ENCODE measurements at regions not wholly inside any gene's neighbourhood (a gene's known extent, or its start where the extent isn't known, plus 50 kb on each side); places are given as distances from the start of the nearest gene placed in this dataset.
"Not testable (repeated sequence)": the region's sequence is repeated elsewhere in the genome, so short reads cannot be mapped to it uniquely, and the experiment has no call there.

DNA sequence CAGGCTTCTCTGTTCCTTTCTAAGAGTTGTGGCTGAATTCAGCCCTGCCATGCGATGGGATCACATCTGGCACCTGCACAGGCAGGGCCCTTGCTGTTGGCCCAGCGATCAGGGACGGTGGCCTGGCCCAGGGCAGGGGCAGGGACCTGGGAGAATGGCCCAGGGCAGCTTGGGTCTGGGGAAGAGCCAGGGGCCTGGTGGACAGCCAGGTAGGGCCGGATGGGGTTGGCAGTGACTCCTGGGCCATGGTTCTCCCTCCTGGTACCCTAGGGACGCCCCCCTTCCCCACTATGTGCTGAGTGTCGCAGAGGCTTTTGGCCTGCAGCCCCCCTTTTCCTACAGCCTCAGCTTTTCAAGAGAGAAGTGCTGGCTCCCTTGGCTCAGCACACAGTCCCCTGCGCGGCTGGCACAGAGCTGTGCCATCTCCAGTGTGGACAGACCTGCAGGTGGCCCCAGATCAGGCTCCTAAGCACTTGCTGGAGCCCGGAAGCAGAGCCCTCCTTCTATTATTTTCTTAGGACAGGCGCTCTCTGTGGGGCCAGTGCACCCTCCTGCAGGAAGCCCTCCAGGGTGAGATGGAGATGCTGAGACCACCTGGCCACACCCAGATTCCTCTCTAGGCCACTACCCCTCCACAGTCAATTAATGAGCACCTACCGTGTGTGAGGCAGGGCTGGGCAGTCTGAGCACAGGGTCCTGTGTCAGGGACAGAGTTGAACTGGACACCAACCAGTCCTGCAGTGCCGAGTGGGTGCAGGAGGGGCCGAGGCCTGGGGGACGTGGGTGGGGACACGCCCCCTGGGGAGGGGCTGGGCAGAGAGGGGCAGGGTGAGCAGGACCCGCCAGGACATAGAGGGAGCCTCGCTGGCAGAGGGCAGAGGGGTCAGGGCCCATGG, 267.6 kb downstream of the ADGRD1 start:
- DNase-seq (ENCODE audit: insufficient read length, low spot score), result no peak
- no peak for FAIRE-seq
- no peak for TF ChIP-seq POLR2A (IDR thresholded peaks at IDR 0.05; ENCODE audit: low read depth, low read length)

DNA sequence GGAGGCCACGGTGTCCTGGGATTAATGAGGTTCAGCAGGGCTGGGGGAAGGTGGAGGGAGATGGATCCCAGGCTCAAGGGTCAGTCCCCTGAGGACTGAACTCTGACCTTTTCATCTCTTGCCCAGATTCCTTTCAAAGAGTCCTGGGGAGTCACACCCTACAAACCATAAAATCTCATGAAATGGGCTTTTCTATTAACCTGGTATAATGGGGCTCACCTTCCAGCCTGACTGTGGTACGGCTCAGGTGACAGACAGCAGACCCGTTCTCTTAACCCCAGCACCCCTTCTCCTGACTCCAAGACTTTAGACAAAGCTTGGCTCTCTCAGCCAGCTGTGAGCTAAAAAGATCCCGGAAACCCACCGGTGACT, 268.2 kb downstream of the ADGRD1 start:
- TF ChIP-seq POLR2A (IDR thresholded peaks at IDR 0.05; ENCODE audit: low read depth, low read length), result no peak
- FAIRE-seq (no peak), DNase-seq (ENCODE audit: insufficient read length, low spot score) (no peak)

DNA sequence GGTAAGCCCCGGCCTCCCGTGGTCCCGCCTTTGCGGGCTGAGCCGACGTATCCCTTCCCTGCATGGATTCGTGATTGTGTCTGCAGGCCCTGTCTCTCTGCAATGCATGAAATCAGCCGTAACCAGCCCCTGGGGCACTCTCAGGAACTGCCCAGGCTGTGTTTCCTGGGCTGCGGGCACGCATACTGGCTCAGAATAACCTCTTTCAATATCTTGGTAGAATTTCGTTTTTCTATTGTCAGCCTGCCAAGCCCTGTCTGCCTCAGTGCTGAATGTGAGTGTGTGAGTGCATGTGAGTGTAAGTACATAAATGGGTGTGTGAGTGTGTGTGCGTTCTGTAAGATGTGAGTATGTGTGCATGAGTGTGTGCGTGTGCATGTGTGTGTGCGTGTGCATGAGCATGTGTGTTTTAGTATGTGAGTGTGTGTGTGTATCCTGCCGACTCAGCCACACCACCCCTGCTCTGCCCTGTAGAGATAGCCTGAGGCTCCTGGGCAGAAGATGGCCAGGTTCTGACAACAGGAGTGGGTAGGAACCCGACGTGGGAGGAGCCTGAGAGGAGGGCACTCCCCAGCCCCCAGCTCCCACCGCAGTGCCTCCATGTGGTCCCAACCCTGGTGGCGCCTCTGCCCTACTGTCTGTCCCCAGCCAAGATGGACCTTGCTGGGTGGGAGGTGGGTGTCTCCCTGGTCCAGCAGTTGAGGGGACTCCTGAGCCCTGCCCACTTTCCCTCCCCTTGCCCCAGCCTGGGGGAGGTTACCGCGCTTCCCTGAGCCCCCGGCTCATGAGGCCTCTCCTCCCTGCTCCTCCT, 268.8 kb downstream of the ADGRD1 start:
- DNase-seq (ENCODE audit: insufficient read length, low spot score) (no peak), FAIRE-seq (no peak)
- no peak for TF ChIP-seq POLR2A (IDR thresholded peaks at IDR 0.05; ENCODE audit: low read depth, low read length)

GRCh38 chr12:131223171-131223761, 269.6 kb downstream of the ADGRD1 start:
- no peak for TF ChIP-seq POLR2A (IDR thresholded peaks at IDR 0.05; ENCODE audit: low read depth, low read length)
- DNase-seq (ENCODE audit: insufficient read length, low spot score), result no peak
- no peak for FAIRE-seq

GRCh38 chr12:131223791-131224225, 270.1 kb downstream of the ADGRD1 start:
- no peak for TF ChIP-seq POLR2A (IDR thresholded peaks at IDR 0.05; ENCODE audit: low read depth, low read length)
- DNase-seq (ENCODE audit: insufficient read length, low spot score), result no peak
- FAIRE-seq, result no peak

DNA sequence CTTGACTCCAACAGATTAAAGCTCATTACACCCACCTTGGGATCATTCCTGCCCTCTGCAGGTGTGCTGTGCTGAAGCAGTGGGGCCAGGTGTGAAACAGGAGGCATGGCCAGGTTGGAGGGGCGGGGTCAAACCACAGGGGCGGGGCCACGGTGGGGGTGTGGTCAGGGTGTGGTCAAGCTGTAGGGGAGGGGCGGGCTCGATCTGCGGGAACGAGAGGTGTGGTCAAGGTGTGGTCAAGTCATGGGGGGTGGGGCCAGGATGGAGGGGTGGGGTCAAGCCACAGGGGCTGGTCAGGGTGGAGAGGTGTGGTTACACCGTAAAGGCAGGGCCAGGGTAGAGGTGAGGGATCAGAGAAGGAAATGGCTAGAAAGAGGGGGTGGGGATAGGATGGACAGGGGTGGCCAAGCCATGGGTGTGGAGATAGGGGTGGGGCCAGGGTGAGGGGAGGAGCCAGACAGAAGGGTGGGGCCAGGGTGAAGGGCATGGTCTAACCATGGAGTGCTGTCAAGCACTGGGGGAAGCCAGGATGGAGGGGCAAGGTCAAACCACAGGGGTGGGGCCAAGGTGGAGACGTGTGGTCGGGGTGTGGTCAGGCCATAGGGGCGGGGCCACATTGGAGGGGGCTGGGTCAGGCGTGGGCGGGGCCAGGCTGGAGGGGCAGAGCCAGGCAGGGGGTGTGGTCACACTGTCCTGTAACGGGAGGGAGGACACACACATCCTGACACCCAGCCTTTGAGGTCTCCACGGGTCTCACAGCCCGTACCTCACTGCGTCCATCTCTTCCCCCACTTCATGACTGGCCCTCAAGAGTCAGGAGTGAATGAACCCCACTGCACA, 270.7 kb downstream of the ADGRD1 start:
- not testable (repeated sequence) for DNase-seq (ENCODE audit: insufficient read length, low spot score); FAIRE-seq

DNA sequence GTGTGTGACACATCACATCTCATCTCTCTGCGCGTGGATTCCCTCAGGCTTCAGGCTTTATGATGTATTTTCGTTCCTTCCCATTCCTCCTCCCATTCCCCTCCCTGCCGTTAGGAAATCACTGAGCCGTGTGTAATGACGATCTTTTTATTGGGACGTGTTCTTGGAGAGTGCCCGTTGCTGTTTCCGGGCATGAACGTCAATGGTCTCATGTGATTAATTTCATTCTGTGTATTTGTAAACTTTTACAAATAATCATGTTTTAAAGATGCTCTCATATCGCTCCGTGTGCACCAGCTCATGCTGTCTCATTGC, 271.3 kb downstream of the ADGRD1 start:
- FAIRE-seq; DNase-seq (ENCODE audit: insufficient read length, low spot score): not testable (repeated sequence)

DNA sequence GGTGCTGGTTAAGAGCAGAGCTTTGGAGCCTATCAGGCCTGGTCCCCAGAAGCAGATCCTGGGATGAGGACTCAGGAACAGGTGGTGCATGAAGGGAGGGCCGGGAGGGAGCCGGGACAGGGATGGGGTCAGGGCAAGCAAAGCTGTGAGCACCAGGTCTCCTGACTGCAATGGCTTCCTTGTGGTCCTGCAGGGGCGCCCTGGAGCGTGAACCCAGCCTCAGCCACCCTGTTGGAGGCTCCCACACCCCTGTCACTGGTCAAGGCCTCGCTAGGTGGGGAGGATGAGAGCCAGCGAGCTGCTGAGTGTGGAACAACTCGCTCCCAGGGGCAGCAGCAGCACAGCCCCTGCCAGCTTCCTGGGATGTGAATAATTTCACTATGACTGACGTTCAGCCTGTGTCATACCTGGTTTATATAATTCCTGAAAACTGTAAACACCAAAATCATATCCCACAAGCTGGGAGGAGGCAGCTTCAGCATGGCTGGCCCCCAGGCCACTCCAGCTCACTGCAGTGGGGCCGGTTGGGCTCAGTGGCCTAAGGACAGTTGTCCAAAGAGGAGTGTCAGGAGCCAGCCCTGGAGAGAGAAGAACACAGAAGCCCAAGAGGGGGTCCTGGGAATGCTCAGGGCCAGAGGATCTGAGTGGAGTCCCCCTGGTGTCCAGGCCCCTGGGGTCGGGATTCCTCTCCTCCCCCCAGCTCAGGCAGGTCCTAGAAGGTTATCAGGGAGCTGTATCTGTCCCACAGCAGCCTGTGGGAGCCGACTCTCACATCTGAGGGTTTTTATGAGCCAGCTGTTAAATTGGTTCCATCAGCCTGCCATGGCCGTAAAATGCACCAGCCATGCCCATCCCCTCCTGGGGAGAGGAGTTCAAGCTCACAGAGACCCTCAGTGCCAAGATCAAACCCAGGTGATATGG, 272.9 kb downstream of the ADGRD1 start:
- no peak for TF ChIP-seq POLR2A (IDR thresholded peaks at IDR 0.05; ENCODE audit: low read depth, low read length)
- FAIRE-seq (no peak), DNase-seq (ENCODE audit: insufficient read length, low spot score) (no peak)

DNA sequence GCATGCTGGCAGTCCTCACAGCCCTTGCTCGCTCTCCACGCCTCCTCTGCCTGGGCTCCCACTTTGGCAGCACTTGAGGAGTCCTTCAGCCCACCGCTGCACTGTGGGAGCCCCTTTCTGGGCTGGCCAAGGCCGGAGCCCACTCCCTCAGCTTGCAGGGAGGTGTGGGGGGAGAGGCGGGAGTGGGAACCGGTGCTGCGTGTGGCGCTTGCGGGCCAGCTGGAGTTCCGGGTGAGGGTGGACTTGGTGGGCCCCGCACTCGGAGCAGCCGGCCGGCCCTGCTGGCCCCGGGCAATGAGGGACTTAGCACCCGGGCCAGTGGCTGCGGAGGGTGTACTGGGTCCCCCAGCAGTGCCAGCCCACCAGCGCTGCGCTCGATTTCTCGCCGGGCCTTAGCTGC, 273.9 kb downstream of the ADGRD1 start:
- not testable (repeated sequence) for DNase-seq (ENCODE audit: insufficient read length, low spot score); FAIRE-seq

GRCh38 chr12:131229079-131229425, 275.3 kb downstream of the ADGRD1 start:
- not testable (repeated sequence) for DNase-seq (ENCODE audit: insufficient read length, low spot score); FAIRE-seq

DNA sequence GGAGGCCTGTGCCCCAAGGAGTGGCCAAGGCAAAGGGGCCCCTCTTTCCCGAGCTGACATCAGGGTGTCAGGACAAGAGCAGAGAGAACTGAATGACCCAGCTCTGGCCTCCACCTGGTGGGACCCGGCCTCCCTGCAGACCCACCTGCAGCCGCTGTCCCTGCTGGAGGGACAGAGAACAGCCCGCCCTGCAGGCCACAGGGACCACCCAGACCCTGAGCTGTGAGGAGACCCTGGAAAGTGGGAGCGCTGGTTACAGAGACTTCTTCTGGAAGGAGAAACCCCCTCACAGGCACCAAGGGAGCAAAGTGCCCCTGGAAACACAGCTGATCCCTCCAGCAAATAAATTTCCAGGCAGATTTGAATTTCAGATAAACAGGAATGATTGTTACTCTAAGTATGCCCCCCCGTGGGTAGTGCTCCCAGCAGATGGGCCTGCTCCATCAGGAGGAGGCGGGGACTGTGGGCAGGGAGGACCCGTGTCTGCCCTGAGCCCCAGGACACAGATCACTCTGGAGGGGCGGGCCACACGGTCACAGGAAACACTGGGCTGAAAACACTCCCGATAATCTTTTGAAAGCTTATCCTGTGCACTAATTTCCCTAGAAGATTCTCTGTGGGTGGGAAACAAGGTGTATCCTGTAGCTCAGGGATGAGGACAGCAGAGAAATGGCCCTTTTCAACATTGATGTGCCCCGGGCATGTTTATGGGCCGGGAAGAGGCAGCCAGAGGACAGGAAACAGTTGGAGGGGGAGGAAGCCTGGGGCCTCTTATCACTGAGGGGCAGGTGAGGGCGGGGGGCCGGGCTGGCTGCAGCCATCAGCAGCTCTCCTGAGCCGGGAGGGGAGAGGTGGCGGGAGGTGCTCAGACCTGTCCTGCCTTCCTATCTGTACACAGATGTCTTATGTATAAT, 276.0 kb downstream of the ADGRD1 start:
- TF ChIP-seq POLR2A (IDR thresholded peaks at IDR 0.05; ENCODE audit: low read depth, low read length), result no peak
- DNase-seq (ENCODE audit: insufficient read length, low spot score) (no peak), FAIRE-seq (no peak)

All from H54 (cell line).